ENCODE measurements at regions not wholly inside any gene's neighbourhood (a gene's known extent, or its start where the extent isn't known, plus 50 kb on each side); places are given as distances from the start of the nearest gene placed in this dataset.
"Not testable (repeated sequence)": the region's sequence is repeated elsewhere in the genome, so short reads cannot be mapped to it uniquely, and the experiment has no call there.

DNA sequence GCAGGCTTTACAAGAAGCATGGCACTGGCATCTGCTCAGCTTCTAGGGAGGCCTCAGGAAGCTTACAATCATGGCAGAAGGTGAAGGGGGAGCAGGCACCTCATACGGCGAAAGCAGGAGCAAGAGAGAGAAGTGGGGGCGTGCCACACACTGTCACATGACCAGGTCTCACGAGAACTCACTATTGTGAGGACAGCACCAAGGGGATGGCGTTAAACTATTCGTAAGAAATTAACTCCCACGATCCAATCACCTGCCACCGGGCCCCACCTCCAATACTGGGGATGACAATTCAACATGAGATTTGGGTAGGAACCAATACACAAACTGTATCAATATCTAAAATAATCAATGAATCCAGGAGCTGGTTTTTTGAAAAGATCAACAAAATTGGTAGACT is 156.0 kb upstream of the DPP10 start:
- no peak overlapping the region for H2AFZ ChIP-seq (ENCODE audit: low read depth, low read length)
- H3K4me3 ChIP-seq (ENCODE audit: low read length): no peak overlapping the region
- no peaks in the 10 kb centered on the region for H3K9me3 ChIP-seq (ENCODE audit: low read length)

DNA sequence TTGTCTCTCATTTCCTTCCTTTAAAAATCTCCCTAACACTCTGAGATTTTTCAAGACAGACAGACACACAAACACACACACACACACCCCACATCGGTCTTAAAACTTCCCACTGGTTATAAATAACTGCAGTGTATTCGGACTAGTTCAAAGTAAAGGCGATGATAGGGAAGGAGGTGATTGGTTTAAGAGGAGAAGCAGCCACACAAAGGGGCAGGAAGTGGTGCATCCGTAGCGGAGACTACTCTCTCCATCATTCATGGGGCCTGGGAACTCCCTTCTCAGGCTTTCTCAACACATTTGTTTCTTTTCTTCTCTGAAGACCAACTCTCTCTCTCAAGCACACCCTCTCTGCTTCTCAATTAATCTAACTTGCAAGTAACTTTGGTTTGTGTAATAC is 149.1 kb upstream of the DPP10 start:
- Histone ChIP-seq H3K27me3 (ENCODE audit: insufficient read depth, low read depth, low read length) (no peaks in the 10 kb centered on the region), H2AFZ (ENCODE audit: low read depth, low read length) (no peak overlapping the region), H3K79me2 (replicated peaks; ENCODE audit: insufficient read depth, low read length) (no peaks in the 10 kb centered on the region), H3K36me3 (ENCODE audit: insufficient read depth, low read length) (no peaks in the 10 kb centered on the region), H3F3A (ENCODE audit: insufficient read depth, low read length, poor library complexity, severe bottlenecking) (no peaks in the 10 kb centered on the region), H3K9me2 (ENCODE audit: insufficient read depth, low read length) (no peaks in the 10 kb centered on the region), H3K9me3 (ENCODE audit: low read length) (no peaks in the 10 kb centered on the region), H3K4me2 (ENCODE audit: low read length) (no peak overlapping the region), H4K20me1 (ENCODE audit: insufficient read depth) (no peaks in the 10 kb centered on the region), H3K4me3 (ENCODE audit: low read length) (no peak overlapping the region), H3K9ac (ENCODE audit: low read length) (no peak overlapping the region), H3K27ac (ENCODE audit: low read length) (no peak overlapping the region)
- TF ChIP-seq REST (IDR thresholded peaks at IDR 0.05; ENCODE audit: borderline replicate concordance) (no peak), RAD21 (conservative IDR thresholded peaks at IDR 0.05) (no peak), MXI1 (conservative IDR thresholded peaks at IDR 0.05; ENCODE audit: poor library complexity, severe bottlenecking) (no peak)

More for the DNA sequence above, 156.0 kb upstream of the DPP10 start:
- H4K20me1 ChIP-seq (ENCODE audit: insufficient read depth): no peaks in the 10 kb centered on the region
- no peaks in the 10 kb centered on the region for H3K27me3 ChIP-seq (ENCODE audit: insufficient read depth, low read depth, low read length)
- H3F3A ChIP-seq (ENCODE audit: insufficient read depth, low read length, poor library complexity, severe bottlenecking): no peaks in the 10 kb centered on the region
- no peaks in the 10 kb centered on the region for H3K79me2 ChIP-seq (replicated peaks; ENCODE audit: insufficient read depth, low read length)
- no peak overlapping the region for H3K9ac ChIP-seq (ENCODE audit: low read length)
- H3K9me2 ChIP-seq (ENCODE audit: insufficient read depth, low read length): no peaks in the 10 kb centered on the region
- H3K4me2 ChIP-seq (ENCODE audit: low read length): no peak overlapping the region
- TF ChIP-seq RAD21 (conservative IDR thresholded peaks at IDR 0.05): no peak
- no peak for TF ChIP-seq MXI1 (conservative IDR thresholded peaks at IDR 0.05; ENCODE audit: poor library complexity, severe bottlenecking)
- TF ChIP-seq CTCF (IDR thresholded peaks at IDR 0.05; ENCODE audit: poor library complexity, severe bottlenecking): no peak
- no peak overlapping the region for H3K27ac ChIP-seq (ENCODE audit: low read length)
- H3K36me3 ChIP-seq (ENCODE audit: insufficient read depth, low read length): no peaks in the 10 kb centered on the region

GRCh38 chr2:114294741-114295140 is 147.7 kb upstream of the DPP10 start:
- H2AFZ ChIP-seq (ENCODE audit: low read depth, low read length): no peak overlapping the region
- no peak overlapping the region for H3K4me3 ChIP-seq (ENCODE audit: low read length)
- H3F3A ChIP-seq (ENCODE audit: insufficient read depth, low read length, poor library complexity, severe bottlenecking): no peaks in the 10 kb centered on the region
- H3K36me3 ChIP-seq (ENCODE audit: insufficient read depth, low read length): no peaks in the 10 kb centered on the region
- H4K20me1 ChIP-seq (ENCODE audit: insufficient read depth): no peaks in the 10 kb centered on the region
- no peaks in the 10 kb centered on the region for H3K9me2 ChIP-seq (ENCODE audit: insufficient read depth, low read length)
- no peak overlapping the region for H3K4me2 ChIP-seq (ENCODE audit: low read length)
- H3K9me3 ChIP-seq (ENCODE audit: low read length): no peaks in the 10 kb centered on the region
- peak overlapping the region; percentile 9 for H3K9ac ChIP-seq (ENCODE audit: low read length)
- TF ChIP-seq TAF1 (IDR thresholded peaks at IDR 0.05; ENCODE audit: low read depth) (no peak), SMC3 (conservative IDR thresholded peaks at IDR 0.05; ENCODE audit: poor library complexity) (no peak), EZH2 (IDR thresholded peaks at IDR 0.05; ENCODE audit: borderline replicate concordance, insufficient read depth, low read length, poor library complexity, severe bottlenecking) (no peak)
- no peaks in the 10 kb centered on the region for H3K27me3 ChIP-seq (ENCODE audit: insufficient read depth, low read depth, low read length)
- no peak overlapping the region for H3K27ac ChIP-seq (ENCODE audit: low read length)
- no peaks in the 10 kb centered on the region for H3K79me2 ChIP-seq (replicated peaks; ENCODE audit: insufficient read depth, low read length)

DNA sequence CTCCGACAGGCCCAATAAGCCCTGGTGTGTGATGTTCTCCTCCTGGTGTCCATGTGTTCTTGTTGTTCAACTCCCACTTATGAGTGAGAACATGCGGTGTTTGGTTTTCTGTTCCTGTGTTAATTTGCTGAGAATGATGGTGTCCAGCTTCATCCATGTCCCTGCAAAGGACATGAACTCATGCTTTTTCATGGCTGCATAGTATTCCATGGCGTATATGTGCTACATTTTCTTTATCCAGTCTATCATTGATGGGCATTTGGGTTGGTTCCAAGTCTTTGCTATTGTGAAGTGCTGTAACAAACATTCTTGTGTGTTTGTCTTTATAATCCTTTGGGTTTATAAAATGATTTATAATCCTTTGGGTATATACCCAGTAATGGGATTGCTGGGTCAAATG is 142.1 kb upstream of the DPP10 start:
- H3K4me3 ChIP-seq (ENCODE audit: low read length); H3F3A ChIP-seq (ENCODE audit: insufficient read depth, low read length, poor library complexity, severe bottlenecking); H3K36me3 ChIP-seq (ENCODE audit: insufficient read depth, low read length); H2AFZ ChIP-seq (ENCODE audit: low read depth, low read length); H3K4me2 ChIP-seq (ENCODE audit: low read length); H3K9ac ChIP-seq (ENCODE audit: low read length); H3K9me3 ChIP-seq (ENCODE audit: low read length); H3K27ac ChIP-seq (ENCODE audit: low read length); H3K9me2 ChIP-seq (ENCODE audit: insufficient read depth, low read length); H3K27me3 ChIP-seq (ENCODE audit: insufficient read depth, low read depth, low read length); H4K20me1 ChIP-seq (ENCODE audit: insufficient read depth); H3K79me2 ChIP-seq (replicated peaks; ENCODE audit: insufficient read depth, low read length): not testable (repeated sequence)
